GM19239 (cell line): ENCODE measurements at regions not wholly inside any gene's neighbourhood (a gene's known extent, or its start where the extent isn't known, plus 50 kb on each side); places are given as distances from the start of the nearest gene placed in this dataset.
"Not testable (repeated sequence)": the region's sequence is repeated elsewhere in the genome, so short reads cannot be mapped to it uniquely, and the experiment has no call there.

Experiments used
- DNase-seq: peaks from one replicate; pipeline ENCODE4 v3.0.0; 2011; ENCODE audit warnings: low spot score; ENCODE audit not compliant: insufficient read length
- FAIRE-seq: peaks from 2 replicates; lab custom pipeline; 2011; peaks lifted over from hg19 to GRCh38; lab: Jason Lieb, UNC

- DNase-seq (no peak), FAIRE-seq (no peak)
These were observed 381.2 kb downstream of the MBD2 start for GRCh38 chr18:53843113-53843760.

- DNase-seq (no peak), FAIRE-seq (no peak)
These were observed 385.7 kb downstream of the MBD2 start for GRCh38 chr18:53838746-53839145.

GRCh38 chr18:53821141-53821540 lies 403.3 kb downstream of the MBD2 start:
- not testable (repeated sequence) for FAIRE-seq

GRCh38 chr18:53819671-53820070 lies 404.8 kb downstream of the MBD2 start:
- no peak for FAIRE-seq

More at GRCh38 chr18:53821141-53821540, 403.3 kb downstream of the MBD2 start:
- not testable (repeated sequence) for DNase-seq

GRCh38 chr18:53819174-53819573 lies 405.3 kb downstream of the MBD2 start:
- FAIRE-seq = no peak
- DNase-seq = no peak

More at GRCh38 chr18:53819671-53820070, 404.8 kb downstream of the MBD2 start:
- no peak for DNase-seq

- FAIRE-seq (no peak), DNase-seq (no peak)
These were observed 406.2 kb downstream of the MBD2 start for GRCh38 chr18:53817976-53818950.

GRCh38 chr18:53800171-53800570 lies 424.3 kb downstream of the MBD2 start:
- no peak for FAIRE-seq
- DNase-seq = no peak

- FAIRE-seq (no peak), DNase-seq (no peak)
These were observed 425.3 kb downstream of the MBD2 start for GRCh38 chr18:53799134-53799533.

GRCh38 chr18:53798516-53798915 lies 426.0 kb downstream of the MBD2 start:
- DNase-seq (no peak), FAIRE-seq (no peak)

- no peak for FAIRE-seq
- DNase-seq = no peak
These were observed 426.4 kb downstream of the MBD2 start for GRCh38 chr18:53797998-53798495.

- no peak for FAIRE-seq
These were observed 428.3 kb downstream of the MBD2 start for GRCh38 chr18:53796040-53796729.

GRCh38 chr18:53795610-53796009 lies 428.9 kb downstream of the MBD2 start:
- DNase-seq (no peak), FAIRE-seq (no peak)

More at GRCh38 chr18:53796040-53796729, 428.3 kb downstream of the MBD2 start:
- no peak for DNase-seq

- no peak for FAIRE-seq
- no peak for DNase-seq
These were observed 429.4 kb downstream of the MBD2 start for GRCh38 chr18:53795061-53795460.

- DNase-seq = no peak
- FAIRE-seq = no peak
These were observed 431.7 kb downstream of the MBD2 start for GRCh38 chr18:53792762-53793161.

GRCh38 chr18:53790786-53791185 lies 433.7 kb downstream of the MBD2 start:
- FAIRE-seq = no peak

GRCh38 chr18:53789376-53790247 lies 434.9 kb downstream of the MBD2 start:
- FAIRE-seq = no peak

More at GRCh38 chr18:53790786-53791185, 433.7 kb downstream of the MBD2 start:
- DNase-seq = no peak

GRCh38 chr18:53785811-53786210 lies 438.7 kb downstream of the MBD2 start:
- DNase-seq = no peak
- FAIRE-seq = no peak

More at GRCh38 chr18:53789376-53790247, 434.9 kb downstream of the MBD2 start:
- no peak for DNase-seq

GRCh38 chr18:53784253-53784652 lies 440.2 kb downstream of the MBD2 start:
- no peak for FAIRE-seq

GRCh38 chr18:53780666-53781065 lies 443.8 kb downstream of the MBD2 start:
- FAIRE-seq = no peak
- no peak for DNase-seq

More at GRCh38 chr18:53784253-53784652, 440.2 kb downstream of the MBD2 start:
- DNase-seq = no peak
